ENCODE measurements at regions not wholly inside any gene's neighbourhood (a gene's known extent, or its start where the extent isn't known, plus 50 kb on each side); places are given as distances from the start of the nearest gene placed in this dataset.
"Not testable (repeated sequence)": the region's sequence is repeated elsewhere in the genome, so short reads cannot be mapped to it uniquely, and the experiment has no call there.

DNA sequence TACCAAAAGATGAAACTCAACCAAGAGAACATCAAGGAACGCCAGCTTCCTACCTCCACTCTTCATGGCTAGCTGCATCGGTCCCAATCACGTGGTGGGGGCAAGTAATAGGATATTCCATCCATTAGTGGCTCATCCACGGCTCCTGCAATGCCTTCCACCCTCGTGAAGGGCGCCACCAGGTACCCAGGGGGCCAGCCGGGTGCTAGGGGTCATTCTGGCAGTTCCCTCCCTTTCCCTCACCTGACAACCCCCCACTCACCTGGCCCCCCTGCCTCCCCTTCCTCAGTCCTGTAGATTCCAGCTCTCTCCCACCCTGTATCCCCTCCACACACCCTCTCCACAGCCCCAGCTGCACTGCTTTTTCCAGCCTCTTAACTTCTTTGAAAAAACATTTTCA, 161.9 kb downstream of the URI1 start:
- no peak for DNase-seq (ENCODE audit: low spot score)

DNA sequence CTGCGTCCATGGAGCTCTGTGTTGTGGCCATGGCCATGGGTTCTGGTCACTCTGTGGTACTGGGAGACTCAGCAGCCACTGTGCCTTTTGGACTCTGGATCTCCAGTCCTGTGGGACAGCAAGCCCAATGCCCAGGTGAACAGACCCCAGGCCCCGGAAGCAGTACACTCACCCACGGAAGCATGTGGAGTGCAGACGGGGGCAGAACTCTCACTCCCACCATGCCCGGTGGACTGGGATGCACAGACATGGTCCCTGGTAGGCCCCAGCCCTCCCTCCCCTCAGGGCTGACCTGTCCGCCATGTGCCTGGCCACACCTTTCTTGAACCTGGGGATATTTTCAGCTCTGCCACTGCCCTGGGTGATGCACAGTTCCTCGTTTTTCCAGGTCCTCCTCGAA, 163.3 kb downstream of the URI1 start:
- no peak for DNase-seq (ENCODE audit: low spot score)

DNA sequence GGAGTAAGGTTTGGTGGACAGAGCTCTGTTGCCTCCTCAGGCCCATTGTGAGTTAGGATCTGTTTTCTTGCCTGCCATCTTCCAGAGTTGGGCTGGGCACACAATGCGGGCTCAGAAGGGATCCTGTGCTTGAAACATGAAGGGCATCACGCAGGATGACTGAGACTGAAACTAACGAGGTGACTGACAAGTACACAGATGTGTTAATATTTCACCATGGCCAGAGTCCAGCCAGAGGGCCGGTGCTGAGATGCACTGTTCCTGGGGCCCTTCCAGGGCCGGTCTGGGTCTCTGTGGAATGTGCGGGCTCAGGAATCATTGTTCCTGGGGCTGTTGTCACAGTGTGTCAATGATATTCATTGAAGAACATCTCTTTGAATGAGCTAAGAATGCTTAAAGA, 163.7 kb downstream of the URI1 start:
- no peak for DNase-seq (ENCODE audit: low spot score)

DNA sequence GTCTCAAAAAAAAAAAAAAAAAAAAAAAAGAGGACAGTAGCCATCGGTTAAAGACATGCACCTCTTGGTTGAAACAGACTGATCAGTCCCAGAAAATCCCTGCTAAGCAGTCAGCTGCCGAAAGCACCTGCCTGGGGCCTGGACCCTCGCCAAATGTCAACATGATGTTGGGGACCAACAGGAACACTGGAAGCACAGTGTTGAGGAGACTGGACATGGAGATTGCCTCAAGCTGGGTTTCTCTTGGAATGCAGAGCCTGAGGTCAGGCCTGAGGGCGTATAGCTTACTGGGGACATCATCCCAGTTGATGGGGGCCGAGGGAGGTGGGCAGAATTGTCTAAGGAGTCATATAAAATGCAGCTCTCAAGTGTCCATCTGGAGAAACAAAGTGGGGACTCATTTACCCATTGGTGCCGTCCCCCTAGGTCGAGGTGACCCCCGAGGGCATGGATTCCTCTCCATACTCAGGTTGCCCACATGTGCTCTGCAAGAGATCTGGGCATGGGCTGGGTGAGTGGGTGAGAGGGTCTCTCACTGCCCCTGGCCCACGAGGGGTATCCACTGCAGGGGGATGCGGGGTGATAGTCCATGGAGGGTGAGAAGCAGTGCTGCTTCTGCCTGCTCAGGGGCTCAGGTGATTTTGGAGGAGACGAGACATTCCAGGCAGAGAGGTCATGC, 164.5 kb downstream of the URI1 start:
- DNase-seq (ENCODE audit: low spot score) = no peak

DNA sequence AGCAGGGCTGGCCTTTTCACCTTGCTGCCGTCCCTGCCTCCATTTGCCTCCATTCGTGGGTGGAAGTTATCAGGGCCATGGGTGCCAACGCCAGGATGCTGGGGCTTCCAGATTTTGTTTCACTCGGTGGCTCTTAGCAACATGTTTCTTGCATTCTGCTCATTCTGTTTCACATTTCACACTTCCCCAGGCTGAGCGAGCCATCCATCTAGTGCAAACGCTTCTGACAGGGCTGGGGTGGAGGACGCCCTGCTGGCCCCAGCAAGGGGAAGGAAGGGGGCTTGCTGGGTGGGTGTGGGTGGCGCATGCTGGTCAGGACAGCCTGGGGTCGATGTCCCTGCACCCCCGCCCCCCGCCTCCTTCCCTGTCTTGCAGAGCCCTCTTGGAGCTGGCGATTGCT, 165.2 kb downstream of the URI1 start:
- DNase-seq (ENCODE audit: low spot score) = no peak

DNA sequence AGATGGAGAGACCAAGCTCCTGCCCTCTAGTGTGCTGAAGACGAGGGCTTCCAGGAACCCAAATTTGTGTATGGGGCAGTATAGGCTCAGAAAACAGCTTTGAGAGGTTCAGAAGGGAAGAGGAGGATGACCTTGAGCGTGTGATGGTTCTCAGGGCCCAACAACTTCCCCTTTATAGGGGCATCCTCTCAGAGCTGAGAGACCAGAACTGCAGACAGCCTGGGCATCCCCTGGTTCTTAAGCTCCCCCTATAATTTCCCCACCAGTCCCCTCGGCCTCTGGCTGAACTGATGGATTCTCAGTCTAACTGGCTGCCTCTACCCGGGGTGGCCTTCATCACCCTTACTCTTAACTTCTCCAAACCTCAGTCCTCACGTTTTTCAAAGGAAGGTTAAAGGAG, 167.5 kb downstream of the URI1 start:
- no peak for DNase-seq (ENCODE audit: low spot score)

DNA sequence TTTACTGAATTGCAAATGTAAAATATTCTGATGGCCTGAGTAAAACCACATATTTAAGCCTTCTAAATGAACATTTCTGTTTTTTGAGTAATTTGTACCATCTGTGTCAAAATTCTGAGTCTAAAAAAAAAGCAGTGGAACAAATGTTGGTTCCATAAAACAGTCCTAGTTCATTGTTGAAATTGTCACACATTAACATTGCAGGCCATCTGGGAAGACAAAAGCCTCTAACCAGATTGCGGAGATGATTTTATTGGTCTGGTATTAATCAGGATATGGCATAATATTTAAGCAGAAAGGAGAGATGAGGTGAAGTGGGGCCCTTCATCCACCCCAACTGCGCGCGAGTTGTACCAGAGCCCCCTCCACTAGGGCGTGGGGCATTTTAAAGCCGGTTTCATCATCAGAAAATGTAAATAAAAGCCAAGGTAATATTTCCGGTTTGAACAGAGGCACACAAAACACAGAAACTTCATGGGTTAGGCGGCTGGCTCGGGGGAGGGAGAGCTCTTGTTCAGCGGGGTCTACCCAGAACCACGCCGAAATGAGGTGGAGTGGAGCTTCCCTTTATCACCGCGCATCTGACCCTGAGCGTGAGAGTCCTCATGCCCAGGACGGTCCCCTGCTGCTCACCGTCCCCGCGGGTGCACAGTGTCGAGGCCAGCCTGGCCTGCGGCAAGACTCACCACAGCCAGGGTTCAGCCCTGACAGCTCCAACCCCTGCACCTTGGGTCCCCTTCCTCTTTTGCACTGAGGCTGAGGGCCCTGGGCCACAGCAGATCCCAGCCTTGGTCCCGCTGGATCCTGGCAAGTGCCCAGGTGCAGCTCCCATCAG, 169.2 kb downstream of the URI1 start:
- no peak for DNase-seq (ENCODE audit: low spot score)

DNA sequence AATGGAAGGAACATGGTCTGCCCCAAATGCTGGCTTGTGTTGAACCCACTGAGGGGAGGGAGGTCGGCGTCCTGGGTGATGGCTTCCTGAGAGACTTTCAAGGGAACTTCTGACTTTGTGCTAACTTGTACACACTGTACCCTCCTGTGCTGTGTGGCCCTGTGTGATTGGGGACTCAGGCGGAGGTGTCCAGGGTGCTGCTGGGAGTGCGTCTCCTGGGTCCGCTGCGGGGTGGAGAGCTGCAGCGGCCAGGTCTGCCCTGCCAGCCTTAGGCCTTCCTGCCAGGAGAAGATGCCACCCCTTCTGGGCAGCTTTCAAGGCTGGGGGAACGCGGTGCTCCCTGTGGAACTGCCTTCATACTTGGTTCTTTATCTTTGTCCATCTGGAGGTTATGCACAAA, 170.1 kb downstream of the URI1 start:
- no peak for DNase-seq (ENCODE audit: low spot score)

DNA sequence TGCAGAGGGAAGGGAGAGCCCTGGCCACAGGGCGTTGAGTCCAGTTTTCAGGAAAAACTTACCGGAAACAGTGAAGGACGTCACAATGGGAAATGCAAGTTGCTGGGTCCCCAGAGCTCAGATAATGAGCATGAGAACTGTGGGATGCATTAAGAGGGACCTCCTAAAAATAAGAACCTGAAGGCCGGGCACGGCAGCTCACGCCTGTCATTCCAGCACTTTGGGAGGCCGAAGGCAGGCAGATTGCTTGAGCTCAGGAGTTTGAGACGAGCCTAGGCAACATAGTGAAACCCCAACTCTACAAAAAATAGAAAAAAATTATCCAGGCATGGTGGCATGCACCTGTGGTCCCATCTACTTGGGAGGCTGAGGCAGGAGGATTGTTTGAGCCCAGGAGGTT, 170.6 kb downstream of the URI1 start:
- no peak for DNase-seq (ENCODE audit: low spot score)

DNA sequence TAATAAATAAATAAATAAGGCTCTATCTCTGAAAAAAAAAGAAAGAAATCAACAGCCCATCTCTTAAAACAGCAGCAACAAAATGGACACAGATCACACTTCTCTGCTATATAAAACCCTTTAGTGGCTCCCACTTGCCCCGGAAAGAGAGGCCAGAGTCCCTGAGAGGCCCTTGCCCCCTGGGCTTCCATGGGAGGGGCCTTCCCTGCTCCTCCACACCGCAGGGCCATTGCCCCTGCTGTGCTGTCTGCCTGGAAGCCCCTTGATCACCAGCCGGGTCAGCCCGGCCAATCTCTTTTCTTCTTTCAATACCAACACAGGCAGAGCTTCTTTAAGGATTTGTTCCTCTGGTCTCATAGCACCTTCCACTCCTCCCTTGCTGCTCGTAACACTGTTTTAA, 171.1 kb downstream of the URI1 start:
- DNase-seq (ENCODE audit: low spot score) = no peak

DNA sequence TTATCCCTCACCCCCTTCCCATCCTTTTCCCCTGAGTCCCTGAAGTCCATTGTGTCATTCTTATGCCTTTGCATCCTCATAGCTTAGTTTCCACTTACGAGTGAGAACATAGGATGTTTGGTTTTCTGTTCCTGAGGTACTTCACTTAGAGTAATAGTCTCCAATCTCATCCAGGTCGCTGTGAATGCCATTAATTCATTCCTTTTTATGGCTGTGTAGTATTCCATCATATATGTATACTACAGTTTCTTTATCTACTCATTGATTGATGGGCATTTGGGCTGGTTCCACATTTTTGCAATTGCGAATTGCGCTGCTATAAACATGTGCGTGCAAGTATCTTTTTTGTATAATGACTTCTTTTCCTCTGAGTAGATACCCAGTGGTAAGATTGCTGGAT, 172.1 kb downstream of the URI1 start:
- not testable (repeated sequence) for DNase-seq (ENCODE audit: low spot score)

DNA sequence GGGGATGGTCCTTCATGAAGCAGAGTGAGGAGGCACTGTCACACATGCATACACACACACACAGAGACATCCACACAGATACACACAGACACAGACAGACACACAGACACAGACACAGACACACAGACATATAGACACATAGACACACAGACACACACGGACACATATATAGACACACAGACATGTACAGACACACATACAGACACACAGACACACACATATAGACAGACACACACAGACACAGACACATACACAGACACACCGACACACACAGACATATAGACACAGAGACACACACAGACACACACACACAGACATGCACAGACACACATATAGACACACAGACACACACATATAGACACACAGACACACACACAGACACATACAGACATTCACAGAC, 173.9 kb downstream of the URI1 start:
- no peak for DNase-seq (ENCODE audit: low spot score)

DNA sequence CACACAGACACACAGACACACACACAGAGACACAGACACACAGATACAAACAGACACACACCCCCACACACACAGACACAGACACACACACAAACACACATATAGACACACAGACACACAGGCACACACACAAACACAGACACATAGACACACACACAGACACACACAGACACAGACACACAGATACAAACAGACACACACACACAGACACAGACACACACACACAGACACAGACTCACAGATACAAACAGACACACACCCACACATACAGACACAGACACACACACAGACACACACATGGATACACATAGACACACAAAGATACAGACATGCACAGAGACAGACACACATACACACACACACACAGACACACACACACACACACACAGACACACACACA, 174.5 kb downstream of the URI1 start:
- no peak for DNase-seq (ENCODE audit: low spot score)

DNA sequence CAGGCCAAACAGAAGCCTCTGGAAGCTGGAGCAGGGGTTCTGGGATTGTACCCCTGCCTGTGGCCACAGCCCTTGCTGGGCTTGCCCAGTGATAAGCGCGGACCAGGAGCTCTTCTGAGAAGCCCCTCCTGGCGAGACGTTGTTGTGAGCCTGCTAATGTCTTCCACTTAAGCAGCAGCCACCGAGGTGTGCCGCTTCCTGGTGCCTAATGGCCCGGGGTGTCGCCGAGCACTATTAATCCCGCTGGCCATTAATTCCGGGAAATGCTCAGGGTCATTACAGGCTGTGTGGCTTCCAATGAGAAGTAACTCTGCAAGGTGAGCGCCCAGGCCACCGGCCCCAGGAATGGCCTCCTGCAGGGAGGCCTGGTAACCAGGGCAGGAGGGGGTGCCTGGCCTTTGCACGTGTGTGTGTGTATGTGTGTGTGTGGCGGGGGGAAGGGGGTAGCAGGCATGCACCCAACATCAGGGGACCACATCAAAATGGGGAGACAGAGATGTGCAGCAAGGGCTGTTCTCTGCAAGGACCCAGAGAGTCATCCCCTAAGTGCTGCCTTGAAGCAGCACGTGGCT, 175.0 kb downstream of the URI1 start:
- DNase-seq (ENCODE audit: low spot score) = no peak

DNA sequence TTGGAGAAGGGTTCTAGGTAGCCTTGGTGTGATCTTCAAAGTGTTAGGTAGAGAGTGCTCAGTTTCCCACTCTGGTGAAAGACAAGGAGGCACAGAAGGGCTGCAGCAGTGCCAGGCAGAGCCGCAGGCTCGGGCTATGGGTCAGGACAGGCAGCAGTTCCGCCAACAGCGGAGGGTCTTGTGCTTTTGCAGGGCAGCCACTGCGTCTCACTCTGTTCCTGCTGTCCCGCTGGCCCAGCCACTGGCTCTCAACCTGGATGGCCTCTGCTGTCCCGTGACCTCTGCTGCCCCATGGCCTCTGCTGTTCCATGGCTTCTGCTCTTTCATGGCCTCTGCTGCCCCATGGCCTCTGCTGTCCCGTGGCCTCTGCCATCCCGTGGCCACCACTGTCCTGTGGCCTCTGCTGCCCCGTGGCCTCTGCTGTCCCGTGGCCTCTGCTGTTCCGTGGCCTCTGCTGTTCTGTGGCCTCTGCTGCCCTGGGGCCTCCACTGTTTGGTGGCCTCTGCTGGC, 175.7 kb downstream of the URI1 start:
- no peak for DNase-seq (ENCODE audit: low spot score)

DNA sequence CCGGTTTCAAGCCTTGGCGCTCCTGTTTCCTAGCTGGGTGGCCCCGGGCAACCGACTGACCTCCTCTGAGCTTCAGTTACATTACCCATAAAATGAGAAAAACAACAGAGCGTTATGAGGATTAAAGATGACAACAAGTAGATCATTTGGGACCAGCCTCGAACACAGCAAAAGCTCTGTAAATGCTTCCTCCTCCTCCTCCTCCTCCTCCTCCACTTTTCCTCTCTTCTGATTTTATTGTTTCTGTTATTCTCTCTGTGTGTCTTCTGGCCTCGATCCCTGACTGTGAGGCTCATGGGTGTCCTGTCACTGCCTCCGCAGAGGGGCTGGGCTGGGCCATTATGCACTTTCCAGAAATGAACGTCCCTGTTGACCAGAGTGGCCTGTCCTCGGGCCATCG, 176.2 kb downstream of the URI1 start:
- DNase-seq (ENCODE audit: low spot score) = no peak

DNA sequence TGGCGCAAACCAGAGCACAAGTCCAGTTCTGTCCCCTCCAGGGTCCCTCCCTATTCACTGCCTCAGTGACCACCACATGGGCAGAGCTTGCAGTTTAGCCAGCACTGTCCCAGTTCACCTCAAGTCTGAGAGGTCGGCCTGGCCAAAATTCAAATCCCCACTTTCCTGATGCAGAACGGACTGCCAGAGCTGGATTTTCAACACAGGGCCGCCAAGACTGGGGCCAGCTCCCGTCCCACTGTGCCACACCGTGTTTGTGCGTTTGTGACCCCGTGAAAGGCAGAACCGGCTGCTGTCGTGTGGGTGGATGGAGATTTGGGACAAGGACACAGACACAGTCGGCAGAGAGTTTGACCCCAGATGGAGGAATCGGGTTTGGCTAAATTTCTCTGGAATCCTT, 176.7 kb downstream of the URI1 start:
- no peak for DNase-seq (ENCODE audit: low spot score)

DNA sequence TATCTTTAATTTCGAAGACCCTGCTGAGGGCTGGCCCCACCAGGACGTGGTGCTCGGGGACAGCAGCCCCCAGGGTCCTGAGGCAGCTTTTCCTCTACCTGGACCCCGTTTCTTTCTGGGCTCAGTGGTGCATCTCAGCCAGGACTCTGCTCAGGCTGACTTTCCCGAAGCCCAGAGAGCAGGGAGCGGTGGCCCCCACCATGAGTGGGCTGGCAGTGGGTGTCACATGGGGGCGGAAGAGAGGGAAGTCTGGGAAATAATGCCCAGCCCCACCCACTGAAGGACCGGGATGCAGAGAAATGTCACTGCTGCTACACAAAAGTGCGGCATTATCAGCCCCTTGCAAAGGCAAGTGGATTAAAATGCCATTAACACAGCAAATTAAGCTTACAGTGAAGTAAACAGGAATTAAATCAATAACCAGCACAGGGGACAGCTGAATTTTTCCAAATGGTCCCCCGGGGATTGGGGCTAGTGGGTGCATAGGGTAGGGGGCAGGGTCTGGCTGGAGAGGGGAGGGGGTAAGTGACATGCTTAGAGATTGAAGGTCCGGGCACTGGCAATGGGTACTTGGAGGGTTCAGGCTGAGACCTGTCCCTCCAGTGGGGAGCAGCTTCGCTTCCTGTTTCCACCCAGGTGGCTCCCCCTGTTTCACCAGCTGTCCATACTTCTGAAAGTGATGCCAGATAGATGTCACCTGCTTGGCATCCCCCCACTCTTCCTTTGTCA, 177.3 kb downstream of the URI1 start:
- no peak for DNase-seq (ENCODE audit: low spot score)

DNA sequence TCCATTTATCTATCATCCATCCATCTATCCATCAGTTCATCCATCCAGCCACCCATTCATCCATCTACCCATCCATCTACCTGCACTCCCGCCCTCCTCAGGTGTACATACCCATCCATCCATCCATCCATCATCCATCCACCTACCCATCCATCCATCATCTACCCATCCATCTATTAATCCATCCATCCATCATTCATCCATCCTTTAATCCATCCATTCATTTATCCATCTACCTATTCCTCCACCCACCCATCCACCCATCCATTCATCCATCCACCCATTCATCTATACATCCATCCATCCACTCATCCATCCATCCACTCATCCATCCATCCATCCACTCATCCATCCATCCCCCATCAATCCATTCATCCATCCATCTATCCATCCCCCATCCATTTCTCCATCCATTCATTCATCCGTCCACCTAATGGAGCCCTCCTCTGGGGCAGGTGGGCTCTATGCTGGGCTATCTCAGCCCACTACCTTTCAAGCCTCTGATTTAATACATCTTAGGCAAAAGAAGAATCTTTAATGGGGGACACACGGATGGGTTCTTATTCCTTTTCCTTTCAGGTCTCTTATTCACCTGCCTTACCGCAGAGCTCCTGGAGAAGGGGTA, 178.9 kb downstream of the URI1 start:
- no peak for DNase-seq (ENCODE audit: low spot score)

DNA sequence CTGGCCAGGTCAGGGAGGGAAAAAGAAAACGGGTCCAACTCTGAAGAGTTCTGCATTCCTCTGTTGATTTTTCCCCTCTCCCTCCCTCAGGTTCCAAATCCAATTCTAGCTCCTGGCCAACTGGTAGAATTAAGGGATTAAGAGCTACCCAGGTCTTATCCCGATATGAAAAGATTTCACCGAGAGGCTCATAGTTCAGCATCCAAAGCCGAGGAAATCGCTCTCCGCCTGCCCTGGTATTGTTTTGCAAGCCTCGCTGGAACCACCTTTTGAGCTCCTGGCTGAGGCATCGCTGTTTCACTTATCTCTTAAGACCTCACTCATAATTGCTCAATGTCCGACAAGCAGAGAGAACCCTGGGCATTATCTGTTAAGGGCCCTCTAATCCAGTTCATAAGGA, 180.4 kb downstream of the URI1 start:
- DNase-seq (ENCODE audit: low spot score) = no peak

DNA sequence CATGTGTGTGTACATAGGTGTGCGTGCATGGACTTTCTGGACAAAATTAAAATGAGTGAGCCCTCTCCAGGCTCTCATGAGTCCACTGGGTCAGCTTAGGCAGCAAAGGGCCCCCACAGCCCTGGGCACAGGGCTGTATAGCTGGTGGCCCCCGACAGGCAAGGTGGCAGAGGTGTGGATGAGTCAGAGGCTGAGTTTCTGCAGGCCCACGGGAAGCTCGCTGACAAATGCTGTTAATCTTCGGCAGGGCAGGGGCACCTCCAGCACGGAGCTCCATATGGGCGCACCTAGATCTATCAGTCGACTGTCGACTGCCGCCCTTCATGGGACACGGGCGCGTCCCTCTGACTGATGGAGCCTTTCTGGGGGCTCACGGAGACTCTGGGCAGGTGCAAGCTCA, 181.1 kb downstream of the URI1 start:
- no peak for DNase-seq (ENCODE audit: low spot score)

DNA sequence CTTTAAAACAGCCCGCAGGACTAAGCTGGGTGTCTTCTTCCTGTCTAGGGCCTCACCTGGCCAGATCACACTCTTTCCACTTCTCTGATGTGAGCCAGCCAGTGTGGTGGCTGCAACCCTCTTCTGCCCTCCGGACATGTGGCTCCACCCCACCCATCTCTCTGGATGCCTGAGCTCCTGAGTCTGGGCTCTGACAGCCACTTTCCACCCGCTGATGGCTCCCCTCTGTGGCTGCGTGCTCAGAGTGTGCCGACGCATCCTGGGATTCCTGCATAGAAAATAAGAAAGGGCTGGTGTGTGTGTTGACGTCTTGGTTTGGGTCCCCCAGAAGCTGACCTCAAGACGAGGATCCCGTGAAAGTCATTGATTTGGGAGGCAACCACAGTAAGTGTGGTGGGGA, 181.6 kb downstream of the URI1 start:
- DNase-seq (ENCODE audit: low spot score) = no peak
